GM12878 (cell line): ENCODE measurements at regions not wholly inside any gene's neighbourhood (a gene's known extent, or its start where the extent isn't known, plus 50 kb on each side); places are given as distances from the start of the nearest gene placed in this dataset.

ENCODE experiments used
- HDGF ChIP-seq: fragments of 450-650 bp; IDR thresholded peaks from 2 replicates; pipeline ENCODE4 v1.6.1; 2016; ENCODE audit warnings: antibody characterized with exemption
- NRF1 ChIP-seq: conservative IDR thresholded peaks from 2 replicates; pipeline ENCODE4 v1.6.1; 2011; ENCODE audit warnings: mild to moderate bottlenecking, low read depth, low read length, improper control_type of control experiment
- POLR2A ChIP-seq: IDR thresholded peaks from 2 replicates; pipeline ENCODE4 v1.6.1; 2011; ENCODE audit warnings: low read depth, mild to moderate bottlenecking, low read length

DNA sequence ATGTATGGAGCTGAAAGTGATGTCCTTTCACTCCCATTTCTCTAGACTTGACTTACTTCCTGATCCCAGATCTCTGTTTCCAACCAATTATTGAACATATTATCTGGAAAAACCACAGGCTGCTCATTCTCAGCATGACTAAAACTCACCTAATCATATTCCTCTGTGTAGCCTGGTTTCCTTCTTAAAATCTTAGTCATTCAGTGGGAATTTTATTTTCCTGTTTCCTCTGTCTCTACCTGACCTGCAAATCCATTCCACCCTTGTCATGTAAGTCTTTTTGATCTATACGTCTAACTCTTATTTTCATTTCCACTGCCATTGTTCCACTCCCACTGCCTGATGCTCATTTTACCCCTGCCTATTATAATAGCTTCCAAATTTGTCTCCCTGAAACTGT, 67.9 kb upstream of the APOBEC4 start:
- TF ChIP-seq HDGF = no peak
- TF ChIP-seq NRF1 = no peak
- TF ChIP-seq POLR2A = no peak
